KMS-11 (cell line): ENCODE measurements at regions not wholly inside any gene's neighbourhood (a gene's known extent, or its start where the extent isn't known, plus 50 kb on each side); places are given as distances from the start of the nearest gene placed in this dataset.
A peak's percentile ranks its signal among the peaks of the same experiment; 100 is the strongest.
"Not testable (repeated sequence)": the region's sequence is repeated elsewhere in the genome, so short reads cannot be mapped to it uniquely, and the experiment has no call there.

Experiments
- H2AFZ ChIP-seq: fragments of 200-600 bp; sonication (generic); 2 replicates; pipeline ENCODE4 v1.6.1; 2016; ENCODE audit warnings: antibody characterized with exemption, mixed run types, low read depth
- H3K27ac ChIP-seq: fragments of 200-600 bp; sonication (generic); 2 replicates; pipeline ENCODE4 v1.6.1; 2016; ENCODE audit warnings: mild to moderate bottlenecking, mixed run types
- H3K27me3 ChIP-seq: fragments of 200-600 bp; sonication (generic); 2 replicates; pipeline ENCODE4 v1.6.1; 2017; ENCODE audit warnings: mild to moderate bottlenecking, low read depth, mixed run types, moderate library complexity; ENCODE audit not compliant: insufficient read depth
- H3K36me3 ChIP-seq: fragments of 200-600 bp; sonication (generic); 2 replicates; pipeline ENCODE4 v1.6.1; 2017; ENCODE audit warnings: mild to moderate bottlenecking, mixed run types; ENCODE audit not compliant: insufficient read depth
- H3K4me1 ChIP-seq: fragments of 200-600 bp; sonication (generic); 2 replicates; pipeline ENCODE4 v1.6.1; 2016; ENCODE audit warnings: mild to moderate bottlenecking, low read depth, mixed run types; ENCODE audit not compliant: poor library complexity, severe bottlenecking
- H3K4me2 ChIP-seq: fragments of 200-600 bp; sonication (generic); 2 replicates; pipeline ENCODE4 v1.7.0; 2016; ENCODE audit warnings: mild to moderate bottlenecking, mixed run types
- H3K4me3 ChIP-seq: fragments of 200-600 bp; sonication (generic); IDR thresholded peaks from 2 replicates; pipeline ENCODE4 v1.6.1; 2017; ENCODE audit warnings: low read depth, low read length, mixed read lengths; ENCODE audit not compliant: insufficient read depth
- H3K79me2 ChIP-seq: fragments of 200-600 bp; sonication (generic); 2 replicates; pipeline ENCODE4 v1.6.1; 2016; ENCODE audit warnings: low read depth, mixed run types; ENCODE audit not compliant: insufficient read depth
- H3K9ac ChIP-seq: fragments of 200-600 bp; sonication (generic); 2 replicates; pipeline ENCODE4 v1.6.1; 2016; ENCODE audit warnings: mild to moderate bottlenecking, mixed run types
- H4K20me1 ChIP-seq: fragments of 200-600 bp; sonication (generic); 2 replicates; pipeline ENCODE4 v1.6.1; 2016; ENCODE audit warnings: mild to moderate bottlenecking, mixed run types; ENCODE audit not compliant: insufficient read depth
- TF ChIP-seq, protein P1 (sequence below): fragments of 200-600 bp; sonication (generic); conservative IDR thresholded peaks from 2 replicates; pipeline ENCODE4 v1.6.1; 2017; ENCODE audit warnings: low read depth, mild to moderate bottlenecking, antibody characterized with exemption, low read length, moderate library complexity, mixed read lengths

DNA sequence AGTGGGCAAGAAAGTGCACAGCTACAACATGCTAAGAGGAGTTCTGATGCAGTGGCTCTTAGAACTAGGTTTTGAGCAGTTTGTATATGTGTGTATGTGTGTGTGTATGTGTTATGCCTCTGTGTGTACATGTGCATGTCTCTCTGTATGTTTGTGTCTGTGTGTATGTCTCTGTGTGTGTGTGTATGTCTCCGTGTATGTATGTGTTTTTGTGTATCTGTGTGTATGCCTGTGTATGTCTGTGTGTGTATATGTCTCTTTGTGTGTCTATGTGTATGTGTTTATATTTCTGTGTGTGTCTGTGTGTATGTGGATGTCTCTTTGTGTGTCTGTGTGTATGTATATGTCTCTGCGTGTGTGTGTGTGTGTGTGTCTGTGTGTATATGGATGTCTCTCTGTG lies 139.6 kb downstream of the C12orf75 start:
- H3K4me2 ChIP-seq, result no peak overlapping the region
- no peaks in the 10 kb centered on the region for H3K36me3 ChIP-seq
- no peaks in the 10 kb centered on the region for H3K27me3 ChIP-seq
- H2AFZ ChIP-seq, result no peak overlapping the region
- H3K79me2 ChIP-seq, result no peaks in the 10 kb centered on the region
- no peak overlapping the region for H3K4me3 ChIP-seq
- H3K4me1 ChIP-seq, result peaks cover under 1% of the 10 kb centered on the region
- TF ChIP-seq, protein P1, sequence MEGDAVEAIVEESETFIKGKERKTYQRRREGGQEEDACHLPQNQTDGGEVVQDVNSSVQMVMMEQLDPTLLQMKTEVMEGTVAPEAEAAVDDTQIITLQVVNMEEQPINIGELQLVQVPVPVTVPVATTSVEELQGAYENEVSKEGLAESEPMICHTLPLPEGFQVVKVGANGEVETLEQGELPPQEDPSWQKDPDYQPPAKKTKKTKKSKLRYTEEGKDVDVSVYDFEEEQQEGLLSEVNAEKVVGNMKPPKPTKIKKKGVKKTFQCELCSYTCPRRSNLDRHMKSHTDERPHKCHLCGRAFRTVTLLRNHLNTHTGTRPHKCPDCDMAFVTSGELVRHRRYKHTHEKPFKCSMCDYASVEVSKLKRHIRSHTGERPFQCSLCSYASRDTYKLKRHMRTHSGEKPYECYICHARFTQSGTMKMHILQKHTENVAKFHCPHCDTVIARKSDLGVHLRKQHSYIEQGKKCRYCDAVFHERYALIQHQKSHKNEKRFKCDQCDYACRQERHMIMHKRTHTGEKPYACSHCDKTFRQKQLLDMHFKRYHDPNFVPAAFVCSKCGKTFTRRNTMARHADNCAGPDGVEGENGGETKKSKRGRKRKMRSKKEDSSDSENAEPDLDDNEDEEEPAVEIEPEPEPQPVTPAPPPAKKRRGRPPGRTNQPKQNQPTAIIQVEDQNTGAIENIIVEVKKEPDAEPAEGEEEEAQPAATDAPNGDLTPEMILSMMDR, result no peak
- no peak overlapping the region for H3K27ac ChIP-seq
- no peak overlapping the region for H3K9ac ChIP-seq
- no peaks in the 10 kb centered on the region for H4K20me1 ChIP-seq

DNA sequence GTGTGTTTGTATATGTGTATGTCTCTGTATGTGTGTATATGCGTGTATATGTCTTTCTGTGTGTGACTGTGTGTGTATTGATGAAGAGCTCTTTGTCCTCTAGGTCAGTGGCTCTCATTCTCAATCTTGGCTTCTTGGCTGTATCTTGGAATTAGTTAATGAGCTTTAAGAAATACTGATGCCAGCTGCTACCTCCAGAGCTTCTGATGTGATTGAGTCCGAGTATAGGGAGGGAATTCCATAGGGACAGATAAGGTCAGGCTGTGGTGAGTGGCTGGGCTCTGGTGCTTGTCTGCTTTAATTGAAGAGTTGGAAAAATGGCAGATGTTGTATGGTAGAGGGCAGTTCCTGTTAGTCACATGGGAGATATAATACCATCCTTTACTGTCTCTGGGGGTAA lies 140.1 kb downstream of the C12orf75 start:
- Histone ChIP-seq H3K79me2 (no peaks in the 10 kb centered on the region), H4K20me1 (no peaks in the 10 kb centered on the region), H3K36me3 (no peaks in the 10 kb centered on the region), H3K9ac (no peak overlapping the region), H2AFZ (no peak overlapping the region), H3K27me3 (no peaks in the 10 kb centered on the region), H3K4me1 (peaks cover 5% of the 10 kb centered on the region), H3K27ac (no peak overlapping the region), H3K4me3 (no peak overlapping the region), H3K4me2 (no peak overlapping the region)
- TF ChIP-seq, protein P1, result no peak

- Histone ChIP-seq H3K79me2 (no peaks in the 10 kb centered on the region), H3K4me1 (peaks cover 26% of the 10 kb centered on the region), H3K4me2 (no peak overlapping the region), H3K9ac (no peak overlapping the region), H3K36me3 (no peaks in the 10 kb centered on the region), H3K27me3 (no peaks in the 10 kb centered on the region), H3K27ac (no peak overlapping the region), H4K20me1 (no peaks in the 10 kb centered on the region), H3K4me3 (no peak overlapping the region), H2AFZ (no peak overlapping the region)
- TF ChIP-seq, protein P1, result no peak
Observed at GRCh38 chr12:105474672-105475071, 144.2 kb downstream of the C12orf75 start.

DNA sequence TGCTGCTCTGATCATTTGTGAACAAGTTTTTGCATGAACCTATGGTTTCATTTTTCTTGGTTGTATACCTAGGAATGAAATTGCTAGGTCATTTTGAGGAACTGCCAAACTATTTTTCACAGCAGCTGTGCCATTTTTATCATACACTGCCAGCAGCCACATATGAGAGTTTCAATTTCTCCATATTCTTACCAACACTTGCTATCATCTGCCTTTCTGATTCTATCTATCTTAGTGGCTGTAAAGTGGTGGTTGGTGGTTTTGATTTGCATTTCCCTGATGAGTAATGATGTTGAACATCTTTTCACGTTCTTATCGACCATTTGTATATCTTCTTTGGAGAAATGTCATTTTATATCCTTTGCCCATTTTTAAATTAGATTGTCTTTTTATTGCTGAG lies 146.1 kb downstream of the C12orf75 start:
- Histone ChIP-seq H3K36me3 (no peaks in the 10 kb centered on the region), H3K27me3 (no peaks in the 10 kb centered on the region), H3K4me2 (peak overlapping the region; percentile 27; the same call in 1 of the 2 replicates), H4K20me1 (no peaks in the 10 kb centered on the region), H3K27ac (peak overlapping the region; percentile 50; the same call in 1 of the 2 replicates), H3K4me3 (no peak overlapping the region), H3K4me1 (peaks cover 26% of the 10 kb centered on the region), H3K79me2 (no peaks in the 10 kb centered on the region), H3K9ac (no peak overlapping the region), H2AFZ (no peak overlapping the region)
- TF ChIP-seq, protein P1, result no peak

- Histone ChIP-seq H2AFZ (no peak overlapping the region), H3K4me3 (no peak overlapping the region), H4K20me1 (no peaks in the 10 kb centered on the region), H3K4me2 (no peak overlapping the region), H3K36me3 (no peaks in the 10 kb centered on the region), H3K27ac (no peak overlapping the region), H3K27me3 (no peaks in the 10 kb centered on the region), H3K4me1 (peaks cover 26% of the 10 kb centered on the region), H3K9ac (no peak overlapping the region), H3K79me2 (no peaks in the 10 kb centered on the region)
- TF ChIP-seq, protein P1, result no peak
Observed at GRCh38 chr12:105477873-105478272, 147.4 kb downstream of the C12orf75 start.

DNA sequence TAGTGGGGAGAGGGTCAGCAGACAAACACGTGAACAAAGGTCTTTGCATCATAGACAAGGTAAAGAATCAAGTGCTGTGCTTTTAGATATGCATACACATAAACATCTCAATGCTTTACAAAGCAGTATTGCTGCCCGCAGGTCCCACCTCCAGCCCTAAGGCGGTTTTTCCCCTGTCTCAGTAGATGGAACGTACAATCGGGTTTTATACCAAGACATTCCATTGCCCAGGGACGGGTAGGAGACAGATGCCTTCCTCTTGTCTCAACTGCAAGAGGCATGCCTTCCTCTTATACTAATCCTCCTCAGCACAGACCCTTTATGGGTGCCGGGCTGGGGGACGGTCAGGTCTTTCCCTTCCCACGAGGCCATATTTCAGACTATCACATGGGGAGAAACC lies 148.3 kb downstream of the C12orf75 start:
- not testable (repeated sequence) for H3K9ac ChIP-seq, H3K27ac ChIP-seq, H4K20me1 ChIP-seq, H3K4me2 ChIP-seq, H3K36me3 ChIP-seq, H3K27me3 ChIP-seq, H3K79me2 ChIP-seq, H3K4me3 ChIP-seq, H2AFZ ChIP-seq
- H3K4me1 ChIP-seq, result peaks cover 26% of the 10 kb centered on the region
